ENCODE measurements at regions not wholly inside any gene's neighbourhood (a gene's known extent, or its start where the extent isn't known, plus 50 kb on each side); places are given as distances from the start of the nearest gene placed in this dataset.

DNA sequence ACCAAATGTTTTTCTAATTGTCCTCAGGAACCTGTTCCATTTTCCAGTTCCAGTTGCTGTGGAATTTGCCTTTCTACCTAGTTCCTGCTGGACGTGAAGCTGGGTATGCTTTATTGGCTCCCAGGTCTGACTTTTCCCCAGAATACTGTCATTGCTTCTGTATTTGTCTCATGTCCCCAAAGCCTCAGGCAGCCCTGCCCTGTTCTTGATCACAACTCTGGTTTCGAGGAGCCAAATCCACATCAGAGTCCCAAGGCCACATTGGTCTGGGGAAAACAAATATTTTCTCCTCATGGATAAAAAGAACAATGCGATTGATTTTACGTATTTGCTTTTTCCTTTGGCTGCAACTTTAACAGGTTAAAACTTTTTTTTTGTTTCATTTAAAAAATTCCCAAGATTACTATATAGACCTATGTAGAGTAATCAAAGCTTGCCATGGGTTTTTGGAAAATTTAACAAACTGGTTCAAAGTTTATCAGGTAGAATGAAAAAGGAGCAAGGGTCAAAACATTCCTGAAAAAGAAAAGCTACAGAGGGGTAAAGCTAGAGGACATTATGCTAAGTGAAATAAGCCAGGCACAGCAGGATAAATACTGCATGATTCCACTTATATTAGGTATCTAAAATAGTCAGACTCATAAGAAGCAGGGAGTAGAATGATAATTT, 85.2 kb downstream of the MDH1 start (continued):
- no peak for TF ChIP-seq STAT1 (IDR thresholded peaks at IDR 0.05; ENCODE audit: unreplicated experiment)

DNA sequence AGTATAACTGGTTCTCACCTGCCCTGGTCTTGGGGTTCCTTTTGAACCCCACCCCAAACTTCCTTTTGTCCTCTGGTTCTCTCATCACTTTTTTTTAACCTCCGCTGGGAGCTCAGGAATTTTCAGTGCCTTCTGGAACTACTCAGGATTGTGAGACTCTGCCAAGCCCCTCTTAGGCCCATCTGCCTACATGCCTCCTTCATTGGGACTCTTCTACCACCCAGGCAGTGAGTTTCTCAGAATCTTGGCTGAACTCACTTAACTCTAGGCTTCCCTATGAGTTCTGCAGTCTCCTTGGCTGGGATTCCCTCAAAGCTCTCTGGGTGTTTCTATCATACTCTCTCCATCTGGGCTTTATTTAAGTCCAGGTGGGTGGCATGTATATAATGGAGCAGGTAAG, 86.3 kb downstream of the MDH1 start:
- Mint-ChIP-seq H3K27me3 (ENCODE audit: insufficient read depth, low read depth, poor library complexity) (peaks cover 3% of the 10 kb centered on the region), H3K36me3 (ENCODE audit: low read depth) (no peaks in the 10 kb centered on the region), H3K27ac (no peak overlapping the region), H3K4me3 (no peak overlapping the region), H3K9me3 (no peaks in the 10 kb centered on the region), H3K4me1 (peaks cover 5% of the 10 kb centered on the region)
- TF ChIP-seq JUNB (IDR thresholded peaks at IDR 0.05; ENCODE audit: unreplicated experiment) (no peak), POLR2AphosphoS5 (IDR thresholded peaks at IDR 0.05; ENCODE audit: low read depth) (no peak)
- TF ChIP-seq, protein P1, sequence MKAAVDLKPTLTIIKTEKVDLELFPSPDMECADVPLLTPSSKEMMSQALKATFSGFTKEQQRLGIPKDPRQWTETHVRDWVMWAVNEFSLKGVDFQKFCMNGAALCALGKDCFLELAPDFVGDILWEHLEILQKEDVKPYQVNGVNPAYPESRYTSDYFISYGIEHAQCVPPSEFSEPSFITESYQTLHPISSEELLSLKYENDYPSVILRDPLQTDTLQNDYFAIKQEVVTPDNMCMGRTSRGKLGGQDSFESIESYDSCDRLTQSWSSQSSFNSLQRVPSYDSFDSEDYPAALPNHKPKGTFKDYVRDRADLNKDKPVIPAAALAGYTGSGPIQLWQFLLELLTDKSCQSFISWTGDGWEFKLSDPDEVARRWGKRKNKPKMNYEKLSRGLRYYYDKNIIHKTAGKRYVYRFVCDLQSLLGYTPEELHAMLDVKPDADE (IDR thresholded peaks at IDR 0.05): no peak
- TF ChIP-seq, protein P2, sequence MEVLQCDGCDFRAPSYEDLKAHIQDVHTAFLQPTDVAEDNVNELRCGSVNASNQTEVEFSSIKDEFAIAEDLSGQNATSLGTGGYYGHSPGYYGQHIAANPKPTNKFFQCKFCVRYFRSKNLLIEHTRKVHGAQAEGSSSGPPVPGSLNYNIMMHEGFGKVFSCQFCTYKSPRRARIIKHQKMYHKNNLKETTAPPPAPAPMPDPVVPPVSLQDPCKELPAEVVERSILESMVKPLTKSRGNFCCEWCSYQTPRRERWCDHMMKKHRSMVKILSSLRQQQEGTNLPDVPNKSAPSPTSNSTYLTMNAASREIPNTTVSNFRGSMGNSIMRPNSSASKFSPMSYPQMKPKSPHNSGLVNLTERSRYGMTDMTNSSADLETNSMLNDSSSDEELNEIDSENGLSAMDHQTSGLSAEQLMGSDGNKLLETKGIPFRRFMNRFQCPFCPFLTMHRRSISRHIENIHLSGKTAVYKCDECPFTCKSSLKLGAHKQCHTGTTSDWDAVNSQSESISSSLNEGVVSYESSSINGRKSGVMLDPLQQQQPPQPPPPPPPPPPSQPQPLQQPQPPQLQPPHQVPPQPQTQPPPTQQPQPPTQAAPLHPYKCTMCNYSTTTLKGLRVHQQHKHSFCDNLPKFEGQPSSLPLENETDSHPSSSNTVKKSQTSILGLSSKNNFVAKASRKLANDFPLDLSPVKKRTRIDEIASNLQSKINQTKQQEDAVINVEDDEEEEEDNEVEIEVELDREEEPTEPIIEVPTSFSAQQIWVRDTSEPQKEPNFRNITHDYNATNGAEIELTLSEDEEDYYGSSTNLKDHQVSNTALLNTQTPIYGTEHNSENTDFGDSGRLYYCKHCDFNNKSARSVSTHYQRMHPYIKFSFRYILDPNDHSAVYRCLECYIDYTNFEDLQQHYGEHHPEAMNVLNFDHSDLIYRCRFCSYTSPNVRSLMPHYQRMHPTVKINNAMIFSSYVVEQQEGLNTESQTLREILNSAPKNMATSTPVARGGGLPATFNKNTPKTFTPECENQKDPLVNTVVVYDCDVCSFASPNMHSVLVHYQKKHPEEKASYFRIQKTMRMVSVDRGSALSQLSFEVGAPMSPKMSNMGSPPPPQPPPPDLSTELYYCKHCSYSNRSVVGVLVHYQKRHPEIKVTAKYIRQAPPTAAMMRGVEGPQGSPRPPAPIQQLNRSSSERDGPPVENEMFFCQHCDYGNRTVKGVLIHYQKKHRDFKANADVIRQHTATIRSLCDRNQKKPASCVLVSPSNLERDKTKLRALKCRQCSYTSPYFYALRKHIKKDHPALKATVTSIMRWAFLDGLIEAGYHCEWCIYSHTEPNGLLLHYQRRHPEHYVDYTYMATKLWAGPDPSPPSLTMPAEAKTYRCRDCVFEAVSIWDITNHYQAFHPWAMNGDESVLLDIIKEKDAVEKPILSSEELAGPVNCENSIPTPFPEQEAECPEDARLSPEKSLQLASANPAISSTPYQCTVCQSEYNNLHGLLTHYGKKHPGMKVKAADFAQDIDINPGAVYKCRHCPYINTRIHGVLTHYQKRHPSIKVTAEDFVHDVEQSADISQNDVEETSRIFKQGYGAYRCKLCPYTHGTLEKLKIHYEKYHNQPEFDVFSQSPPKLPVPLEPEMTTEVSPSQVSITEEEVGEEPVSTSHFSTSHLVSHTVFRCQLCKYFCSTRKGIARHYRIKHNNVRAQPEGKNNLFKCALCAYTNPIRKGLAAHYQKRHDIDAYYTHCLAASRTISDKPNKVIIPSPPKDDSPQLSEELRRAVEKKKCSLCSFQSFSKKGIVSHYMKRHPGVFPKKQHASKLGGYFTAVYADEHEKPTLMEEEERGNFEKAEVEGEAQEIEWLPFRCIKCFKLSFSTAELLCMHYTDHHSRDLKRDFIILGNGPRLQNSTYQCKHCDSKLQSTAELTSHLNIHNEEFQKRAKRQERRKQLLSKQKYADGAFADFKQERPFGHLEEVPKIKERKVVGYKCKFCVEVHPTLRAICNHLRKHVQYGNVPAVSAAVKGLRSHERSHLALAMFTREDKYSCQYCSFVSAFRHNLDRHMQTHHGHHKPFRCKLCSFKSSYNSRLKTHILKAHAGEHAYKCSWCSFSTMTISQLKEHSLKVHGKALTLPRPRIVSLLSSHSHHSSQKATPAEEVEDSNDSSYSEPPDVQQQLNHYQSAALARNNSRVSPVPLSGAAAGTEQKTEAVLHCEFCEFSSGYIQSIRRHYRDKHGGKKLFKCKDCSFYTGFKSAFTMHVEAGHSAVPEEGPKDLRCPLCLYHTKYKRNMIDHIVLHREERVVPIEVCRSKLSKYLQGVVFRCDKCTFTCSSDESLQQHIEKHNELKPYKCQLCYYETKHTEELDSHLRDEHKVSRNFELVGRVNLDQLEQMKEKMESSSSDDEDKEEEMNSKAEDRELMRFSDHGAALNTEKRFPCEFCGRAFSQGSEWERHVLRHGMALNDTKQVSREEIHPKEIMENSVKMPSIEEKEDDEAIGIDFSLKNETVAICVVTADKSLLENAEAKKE (CRISPR knock-in tag; IDR thresholded peaks at IDR 0.05): no peak
- Histone ChIP-seq H2AFZ (no peak overlapping the region), H3K4me1 (ENCODE audit: insufficient read depth) (no peaks in the 10 kb centered on the region), H3K27me3 (ENCODE audit: insufficient read depth) (no peaks in the 10 kb centered on the region), H3K79me2 (replicated peaks; ENCODE audit: insufficient read depth) (no peaks in the 10 kb centered on the region), H3K4me3 (no peak overlapping the region), H3K36me3 (ENCODE audit: insufficient read depth) (no peaks in the 10 kb centered on the region), H3K4me2 (no peak overlapping the region), H4K20me1 (replicated peaks; ENCODE audit: insufficient read depth) (no peaks in the 10 kb centered on the region), H3F3A (replicated peaks; ENCODE audit: low read depth) (no peaks in the 10 kb centered on the region), H3K27ac (ENCODE audit: low read depth) (no peak overlapping the region), H3K9me2 (ENCODE audit: insufficient read depth) (no peaks in the 10 kb centered on the region)
- DNase-seq (ENCODE audit: low spot score) (no peak), ATAC-seq (no peak)

All from GM23338 (cell line).